ENCODE measurements at regions not wholly inside any gene's neighbourhood (a gene's known extent, or its start where the extent isn't known, plus 50 kb on each side); places are given as distances from the start of the nearest gene placed in this dataset.

DNA sequence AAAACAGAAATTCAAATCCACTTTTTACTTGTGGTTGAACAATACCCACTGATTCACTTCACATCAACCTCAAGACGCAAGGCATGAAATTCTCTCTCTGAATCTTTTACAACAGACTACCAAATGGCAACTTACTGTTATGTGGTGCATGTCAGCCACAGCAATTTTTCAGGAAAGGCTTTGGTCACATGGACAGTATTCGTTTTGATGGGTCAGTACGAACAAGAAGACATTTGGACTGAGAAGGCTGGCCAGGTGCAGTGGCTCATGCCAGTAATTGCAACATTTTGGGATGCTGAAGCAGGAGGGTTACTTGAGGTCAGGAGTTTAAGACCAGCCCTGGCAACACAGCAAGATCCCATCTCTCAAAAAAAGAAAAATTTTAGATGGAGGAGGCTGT, 144.0 kb downstream of the SEC23A start:
- Histone ChIP-seq H3K27ac (no peak overlapping the region), H3K4me3 (no peak overlapping the region), H3K27me3 (ENCODE audit: low read depth) (no peaks in the 10 kb centered on the region), H3K9me3 (no peaks in the 10 kb centered on the region), H3K36me3 (no peaks in the 10 kb centered on the region), H3K4me1 (no peaks in the 10 kb centered on the region)
- intact Hi-C loops (cut with DNase I): no loop called here
- no peak for TF ChIP-seq CTCF (IDR thresholded peaks at IDR 0.05)
- ATAC-seq (no peak), DNase-seq (no peak)

DNA sequence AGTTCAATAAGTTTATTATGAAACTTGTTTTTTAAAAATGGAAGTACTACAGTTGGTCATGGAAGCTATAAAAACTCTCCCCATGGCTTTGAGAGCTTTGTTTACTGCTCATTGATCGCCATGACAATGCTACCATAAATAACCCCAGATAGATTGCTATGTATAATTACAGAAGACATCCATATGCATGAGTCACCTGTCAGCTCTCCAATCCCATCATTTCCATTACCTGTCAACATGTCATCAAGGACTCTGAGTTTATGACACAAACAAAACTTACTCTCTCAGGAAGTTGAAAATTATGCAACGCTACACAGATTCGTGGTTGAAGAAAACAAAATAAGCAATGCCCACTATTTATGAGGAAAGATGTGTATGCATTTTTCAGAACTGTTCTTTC, 144.4 kb downstream of the SEC23A start:
- Histone ChIP-seq H3K9me3 (no peaks in the 10 kb centered on the region), H3K4me1 (no peaks in the 10 kb centered on the region), H3K4me3 (no peak overlapping the region), H3K27me3 (ENCODE audit: low read depth) (no peaks in the 10 kb centered on the region), H3K36me3 (no peaks in the 10 kb centered on the region), H3K27ac (no peak overlapping the region)
- ATAC-seq (no peak), DNase-seq (no peak)
- no peak for TF ChIP-seq CTCF (IDR thresholded peaks at IDR 0.05)
- intact Hi-C loops (cut with DNase I): no loop called here

DNA sequence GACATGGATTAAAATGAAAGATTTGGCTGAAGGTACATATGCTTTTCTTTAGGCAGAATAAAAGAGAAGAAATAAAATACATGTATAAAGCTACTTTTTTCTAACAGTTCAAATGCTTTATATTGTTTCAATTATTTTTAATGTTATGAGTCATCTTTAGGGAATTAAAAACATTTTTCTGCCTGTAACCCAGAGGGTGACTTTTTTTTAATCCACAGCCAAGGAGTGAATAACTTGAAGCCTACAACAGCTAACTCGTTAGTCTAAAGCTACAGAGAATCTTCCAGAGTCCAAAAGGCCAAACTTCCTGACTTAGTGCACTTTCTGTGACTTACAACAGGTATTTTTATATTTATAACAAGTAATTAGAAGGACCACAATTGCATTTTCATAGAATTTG, 151.6 kb downstream of the SEC23A start:
- H3K4me1 ChIP-seq: no peaks in the 10 kb centered on the region
- no peaks in the 10 kb centered on the region for H3K36me3 ChIP-seq
- H3K9me3 ChIP-seq: no peaks in the 10 kb centered on the region
- intact Hi-C loops (cut with DNase I): no loop called here
- H3K27me3 ChIP-seq (ENCODE audit: low read depth): no peaks in the 10 kb centered on the region
- no peak overlapping the region for H3K4me3 ChIP-seq
- DNase-seq (no peak), ATAC-seq (no peak)
- no peak overlapping the region for H3K27ac ChIP-seq
- TF ChIP-seq CTCF (IDR thresholded peaks at IDR 0.05): no peak

GRCh38 chr14:38950676-38951075, 152.4 kb downstream of the SEC23A start:
- no peak overlapping the region for H3K27ac ChIP-seq
- H3K36me3 ChIP-seq: no peaks in the 10 kb centered on the region
- TF ChIP-seq CTCF (IDR thresholded peaks at IDR 0.05): no peak
- H3K4me1 ChIP-seq: no peaks in the 10 kb centered on the region
- DNase-seq (no peak), ATAC-seq (no peak)
- intact Hi-C loops (cut with DNase I): no loop called here
- no peaks in the 10 kb centered on the region for H3K9me3 ChIP-seq
- no peaks in the 10 kb centered on the region for H3K27me3 ChIP-seq (ENCODE audit: low read depth)
- no peak overlapping the region for H3K4me3 ChIP-seq

- H3K27me3 ChIP-seq (ENCODE audit: low read depth): no peaks in the 10 kb centered on the region
- no peaks in the 10 kb centered on the region for H3K36me3 ChIP-seq
- ATAC-seq (no peak), DNase-seq (no peak)
- intact Hi-C loops (cut with DNase I): no loop called here
- no peak overlapping the region for H3K4me3 ChIP-seq
- H3K9me3 ChIP-seq: no peaks in the 10 kb centered on the region
- H3K4me1 ChIP-seq: no peaks in the 10 kb centered on the region
- H3K27ac ChIP-seq: no peak overlapping the region
- no peak for TF ChIP-seq CTCF (IDR thresholded peaks at IDR 0.05)
Observed at GRCh38 chr14:38948576-38948975, 154.5 kb downstream of the SEC23A start.

DNA sequence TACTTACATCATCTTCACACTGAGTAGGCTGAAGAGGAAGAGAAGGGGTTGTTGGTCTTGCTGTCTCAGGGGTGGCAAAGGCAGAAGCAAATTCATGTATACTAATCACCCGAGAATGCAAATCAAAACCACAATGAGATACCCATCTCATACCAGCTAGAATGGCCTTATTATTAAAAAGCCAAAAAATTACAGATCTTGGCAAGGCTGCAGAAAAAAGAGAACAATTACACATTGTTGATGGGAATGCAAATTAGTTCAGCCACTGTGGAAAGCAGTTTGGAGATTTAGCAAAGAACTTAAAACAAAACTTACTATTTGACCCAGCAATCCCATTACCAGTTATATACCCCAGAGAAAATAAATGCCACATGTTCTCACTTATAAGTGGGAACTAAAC, 154.9 kb downstream of the SEC23A start:
- DNase-seq (no peak), ATAC-seq (no peak)
- H3K27me3 ChIP-seq (ENCODE audit: low read depth): no peaks in the 10 kb centered on the region
- no peak for TF ChIP-seq CTCF (IDR thresholded peaks at IDR 0.05)
- no peaks in the 10 kb centered on the region for H3K4me1 ChIP-seq
- no peaks in the 10 kb centered on the region for H3K36me3 ChIP-seq
- no peak overlapping the region for H3K4me3 ChIP-seq
- intact Hi-C loops (cut with DNase I): no loop called here
- H3K27ac ChIP-seq: no peak overlapping the region
- H3K9me3 ChIP-seq: no peaks in the 10 kb centered on the region
